ENCODE measurements at regions not wholly inside any gene's neighbourhood (a gene's known extent, or its start where the extent isn't known, plus 50 kb on each side); places are given as distances from the start of the nearest gene placed in this dataset.

DNA sequence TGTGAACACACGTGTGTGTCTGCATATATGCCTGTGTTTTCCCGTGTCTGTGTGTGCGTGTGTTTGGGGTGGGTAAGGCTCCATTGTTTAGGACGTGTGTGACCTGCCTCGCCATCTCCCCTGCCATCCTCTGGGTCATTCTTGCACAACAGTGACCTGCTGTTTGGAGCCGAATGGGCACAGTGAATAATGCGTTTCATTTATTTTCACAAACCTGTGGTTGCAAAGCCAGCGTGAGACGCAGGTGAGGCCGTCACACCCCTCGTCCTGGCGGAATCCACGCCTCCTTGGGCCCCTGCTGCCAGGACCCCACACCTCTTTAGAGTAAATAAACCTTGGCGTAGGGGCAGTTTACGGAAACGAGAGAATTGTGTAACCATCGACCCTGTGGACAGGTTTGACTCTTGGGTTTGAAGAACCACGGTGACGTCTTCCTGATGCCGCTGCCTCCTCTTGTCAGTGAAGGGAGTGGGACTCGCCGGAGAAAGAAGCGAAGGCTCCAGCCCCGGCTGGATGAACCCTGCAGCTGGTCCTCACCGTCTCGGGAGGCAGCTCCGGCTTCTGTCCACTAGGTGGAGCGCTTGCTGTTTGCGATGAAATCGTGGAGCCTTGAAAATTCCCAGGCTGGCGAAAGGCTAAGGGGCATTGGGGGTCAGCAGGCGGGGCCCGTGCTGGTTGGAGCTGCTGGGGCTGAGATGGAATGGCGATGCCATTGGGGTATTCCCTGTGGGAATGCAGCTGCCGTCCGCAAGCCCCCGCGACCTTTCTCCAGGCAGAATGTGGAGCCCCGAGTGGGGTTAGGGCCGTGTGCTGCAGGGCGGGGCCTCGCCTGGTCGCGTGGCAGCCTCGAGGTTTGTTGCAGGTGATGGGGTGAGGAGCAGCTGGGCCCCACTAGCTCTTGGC is 81.1 kb downstream of the RTP5 start:
- TF ChIP-seq, protein P1, sequence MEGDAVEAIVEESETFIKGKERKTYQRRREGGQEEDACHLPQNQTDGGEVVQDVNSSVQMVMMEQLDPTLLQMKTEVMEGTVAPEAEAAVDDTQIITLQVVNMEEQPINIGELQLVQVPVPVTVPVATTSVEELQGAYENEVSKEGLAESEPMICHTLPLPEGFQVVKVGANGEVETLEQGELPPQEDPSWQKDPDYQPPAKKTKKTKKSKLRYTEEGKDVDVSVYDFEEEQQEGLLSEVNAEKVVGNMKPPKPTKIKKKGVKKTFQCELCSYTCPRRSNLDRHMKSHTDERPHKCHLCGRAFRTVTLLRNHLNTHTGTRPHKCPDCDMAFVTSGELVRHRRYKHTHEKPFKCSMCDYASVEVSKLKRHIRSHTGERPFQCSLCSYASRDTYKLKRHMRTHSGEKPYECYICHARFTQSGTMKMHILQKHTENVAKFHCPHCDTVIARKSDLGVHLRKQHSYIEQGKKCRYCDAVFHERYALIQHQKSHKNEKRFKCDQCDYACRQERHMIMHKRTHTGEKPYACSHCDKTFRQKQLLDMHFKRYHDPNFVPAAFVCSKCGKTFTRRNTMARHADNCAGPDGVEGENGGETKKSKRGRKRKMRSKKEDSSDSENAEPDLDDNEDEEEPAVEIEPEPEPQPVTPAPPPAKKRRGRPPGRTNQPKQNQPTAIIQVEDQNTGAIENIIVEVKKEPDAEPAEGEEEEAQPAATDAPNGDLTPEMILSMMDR (IDR thresholded peaks at IDR 0.05; ENCODE audit: insufficient read depth, low read length), result peak; percentile 61
- no peak for TF ChIP-seq POLR2AphosphoS5 (IDR thresholded peaks at IDR 0.05; ENCODE audit: low read depth)
